ENCODE measurements at regions not wholly inside any gene's neighbourhood (a gene's known extent, or its start where the extent isn't known, plus 50 kb on each side); places are given as distances from the start of the nearest gene placed in this dataset.

DNA sequence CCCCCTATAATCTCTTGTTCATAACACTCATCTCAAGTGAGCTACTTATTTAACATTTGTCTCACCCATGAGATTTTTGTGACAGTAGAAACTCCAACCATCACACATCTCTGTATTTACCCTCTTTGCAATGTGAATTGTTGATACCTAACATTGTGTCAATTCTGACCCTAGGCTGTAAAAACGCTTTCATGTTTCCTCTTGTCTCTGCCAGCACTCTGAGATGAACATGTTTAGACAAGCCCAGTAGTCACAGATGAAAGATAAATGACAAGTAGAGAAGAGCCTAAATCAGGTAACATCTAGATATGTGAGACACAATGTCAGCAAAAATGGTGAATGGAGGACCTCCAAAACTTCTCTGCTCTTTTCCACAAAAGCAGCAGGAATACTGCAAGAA lies 1254.5 kb upstream of the GOT2 start:
- TF ChIP-seq YY1 (IDR thresholded peaks at IDR 0.05; ENCODE audit: low read depth) (no peak), RAD21 (IDR thresholded peaks at IDR 0.05; ENCODE audit: low read depth) (no peak), FOXM1 (IDR thresholded peaks at IDR 0.05; ENCODE audit: borderline replicate concordance, low read depth) (no peak), NFIC (IDR thresholded peaks at IDR 0.05) (no peak), TCF12 (IDR thresholded peaks at IDR 0.05; ENCODE audit: low read depth) (no peak), CEBPB (IDR thresholded peaks at IDR 0.05) (no peak), ZBTB7A (IDR thresholded peaks at IDR 0.05; ENCODE audit: low read depth) (no peak), TEAD4 (IDR thresholded peaks at IDR 0.05) (no peak), MAX (IDR thresholded peaks at IDR 0.05) (no peak), TAF1 (IDR thresholded peaks at IDR 0.05; ENCODE audit: low read depth) (no peak)
- TF ChIP-seq, protein P1, sequence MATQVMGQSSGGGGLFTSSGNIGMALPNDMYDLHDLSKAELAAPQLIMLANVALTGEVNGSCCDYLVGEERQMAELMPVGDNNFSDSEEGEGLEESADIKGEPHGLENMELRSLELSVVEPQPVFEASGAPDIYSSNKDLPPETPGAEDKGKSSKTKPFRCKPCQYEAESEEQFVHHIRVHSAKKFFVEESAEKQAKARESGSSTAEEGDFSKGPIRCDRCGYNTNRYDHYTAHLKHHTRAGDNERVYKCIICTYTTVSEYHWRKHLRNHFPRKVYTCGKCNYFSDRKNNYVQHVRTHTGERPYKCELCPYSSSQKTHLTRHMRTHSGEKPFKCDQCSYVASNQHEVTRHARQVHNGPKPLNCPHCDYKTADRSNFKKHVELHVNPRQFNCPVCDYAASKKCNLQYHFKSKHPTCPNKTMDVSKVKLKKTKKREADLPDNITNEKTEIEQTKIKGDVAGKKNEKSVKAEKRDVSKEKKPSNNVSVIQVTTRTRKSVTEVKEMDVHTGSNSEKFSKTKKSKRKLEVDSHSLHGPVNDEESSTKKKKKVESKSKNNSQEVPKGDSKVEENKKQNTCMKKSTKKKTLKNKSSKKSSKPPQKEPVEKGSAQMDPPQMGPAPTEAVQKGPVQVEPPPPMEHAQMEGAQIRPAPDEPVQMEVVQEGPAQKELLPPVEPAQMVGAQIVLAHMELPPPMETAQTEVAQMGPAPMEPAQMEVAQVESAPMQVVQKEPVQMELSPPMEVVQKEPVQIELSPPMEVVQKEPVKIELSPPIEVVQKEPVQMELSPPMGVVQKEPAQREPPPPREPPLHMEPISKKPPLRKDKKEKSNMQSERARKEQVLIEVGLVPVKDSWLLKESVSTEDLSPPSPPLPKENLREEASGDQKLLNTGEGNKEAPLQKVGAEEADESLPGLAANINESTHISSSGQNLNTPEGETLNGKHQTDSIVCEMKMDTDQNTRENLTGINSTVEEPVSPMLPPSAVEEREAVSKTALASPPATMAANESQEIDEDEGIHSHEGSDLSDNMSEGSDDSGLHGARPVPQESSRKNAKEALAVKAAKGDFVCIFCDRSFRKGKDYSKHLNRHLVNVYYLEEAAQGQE (IDR thresholded peaks at IDR 0.05; ENCODE audit: low read depth): no peak
